HepG2 (cell line): ENCODE measurements at regions not wholly inside any gene's neighbourhood (a gene's known extent, or its start where the extent isn't known, plus 50 kb on each side); places are given as distances from the start of the nearest gene placed in this dataset.

Experiments
- ATAC-seq: fragments of 200-7000 bp; cut with Tn5 transposase; 3 replicates; pipeline ENCODE4 v1.9.1; 2020; ENCODE audit warnings: mild to moderate bottlenecking, moderate library complexity
- BruUV-seq: library from RNA; stranded (reverse); fragments of 400-500 nt; replicated peaks from 2 replicates; lab custom pipeline; 2021; lab: Mats Ljungman, UMichigan
- CTCF ChIA-PET: fragments of 300-600 bp; formaldehyde crosslinking; extraction: SDS; loops from one replicate; lab custom pipeline; 2021; ENCODE audit warnings: low total read pairs, inconsistent platforms, low intra/inter-chr PET ratio; lab: Yijun Ruan, JAX
- POLR2A ChIA-PET: fragments of 350-600 bp; sonication (Branson Sonifier 250); formaldehyde crosslinking; loops from one replicate; lab custom pipeline; 2020; ENCODE audit warnings: antibody characterized with exemption, inconsistent platforms; lab: Yijun Ruan, JAX
- DNase-seq: peaks from one replicate; pipeline ENCODE4 v3.0.0-alpha.2; 2015; ENCODE audit warnings: low spot score
- FAIRE-seq: peaks from 3 replicates; lab custom pipeline; 2011; peaks lifted over from hg19 to GRCh38; lab: Jason Lieb, UNC
- H2AFZ ChIP-seq: one replicate; pipeline ENCODE4 v1.6.1; 2011; ENCODE audit warnings: low read length, inconsistent platforms
- H3K27ac ChIP-seq: fragments of 300-600 bp; 3 replicates; pipeline ENCODE4 v1.8.0; 2011; ENCODE audit warnings: mixed run types, mild to moderate bottlenecking, mixed read lengths, low read length, inconsistent platforms; ENCODE audit not compliant: insufficient read depth; ENCODE audit errors: extremely low read length
- H3K27me3 ChIP-seq, 2 experiments: fragments of 200-600 bp in 1 of 2; 2 replicates in 1 of 2; 3 replicates in 1 of 2; pipeline versions ENCODE4 v1.6.0 to v1.8.0; 2011; ENCODE audit warnings: low read length in 2 of 2, mild to moderate bottlenecking in 2 of 2, moderate library complexity in 2 of 2, inconsistent platforms in 1 of 2; ENCODE audit not compliant: insufficient read depth in 2 of 2, control insufficient read depth in 1 of 2
- H3K36me3 ChIP-seq, 2 experiments: fragments of 200-600 bp in 1 of 2; replicated peaks in 1 of 2; 2 replicates in 1 of 2; 3 replicates in 1 of 2; pipeline versions ENCODE4 v1.5.1 to v1.8.0; 2011; ENCODE audit warnings: low read length in 2 of 2, inconsistent platforms in 1 of 2; ENCODE audit not compliant: insufficient read depth in 2 of 2, control insufficient read depth in 1 of 2
- H3K4me1 ChIP-seq: 2 replicates; pipeline ENCODE4 v1.5.1; 2012; ENCODE audit warnings: low read length, inconsistent platforms; ENCODE audit not compliant: insufficient read depth
- H3K4me2 ChIP-seq: 2 replicates; pipeline ENCODE4 v1.6.0; 2011; ENCODE audit warnings: low read depth, low read length, inconsistent platforms
- H3K4me3 ChIP-seq, 3 experiments: fragments of 200-600 bp in 1 of 3; sonication (generic), shearing (Covaris generic) in 1 of 3; replicated peaks in 1 of 3; 2 replicates each; pipeline ENCODE4 v1.5.1; 2011 to 2016; ENCODE audit warnings: low read length in 3 of 3, inconsistent platforms in 2 of 3, low read depth in 2 of 3, mild to moderate bottlenecking in 2 of 3, control low read depth in 1 of 3, mixed read lengths in 1 of 3; ENCODE audit not compliant: insufficient read depth in 1 of 3
- H3K79me2 ChIP-seq: one replicate; pipeline ENCODE4 v1.6.1; 2011; ENCODE audit warnings: low read length, inconsistent platforms; ENCODE audit not compliant: insufficient read depth
- H3K9ac ChIP-seq: 2 replicates; pipeline ENCODE4 v1.6.0; 2011; ENCODE audit warnings: mild to moderate bottlenecking, low read depth, low read length, inconsistent platforms; ENCODE audit not compliant: insufficient read depth
- H3K9me3 ChIP-seq: 2 replicates; pipeline ENCODE4 v1.5.1; 2012; ENCODE audit warnings: mild to moderate bottlenecking, low read length
- H4K20me1 ChIP-seq: 2 replicates; pipeline ENCODE4 v1.6.0; 2011; ENCODE audit warnings: inconsistent platforms, mild to moderate bottlenecking, low read length, moderate library complexity; ENCODE audit not compliant: insufficient read depth
- ISL2 ChIP-seq: sonication (generic); formaldehyde crosslinking; IDR thresholded peaks from 2 replicates; pipeline ENCODE4 v1.5.0; 2020; ENCODE audit warnings: missing genetic modification reagents
- NFE2L2 ChIP-seq: fragments of 150-350 bp; IDR thresholded peaks from 2 replicates; pipeline ENCODE4 v1.6.1; 2014; ENCODE audit warnings: low read length
- NR3C1 ChIP-seq: sonication (generic); formaldehyde crosslinking; IDR thresholded peaks from 2 replicates; pipeline ENCODE4 v1.4.0; 2020; ENCODE audit warnings: missing genetic modification reagents
- ONECUT2 ChIP-seq: sonication (generic); formaldehyde crosslinking; IDR thresholded peaks from 2 replicates; pipeline ENCODE4 v1.4.0; 2020; ENCODE audit warnings: missing genetic modification reagents
- SCMH1 ChIP-seq: sonication (generic); formaldehyde crosslinking; IDR thresholded peaks from 2 replicates; pipeline ENCODE4 v1.9.0; 2021; ENCODE audit warnings: missing genetic modification reagents, mild to moderate bottlenecking, borderline replicate concordance
- STAT5B ChIP-seq: sonication (generic); formaldehyde crosslinking; IDR thresholded peaks from 2 replicates; pipeline ENCODE4 v1.4.0; 2020; ENCODE audit warnings: missing genetic modification reagents
- TRIM22 ChIP-seq: fragments of 450-650 bp; IDR thresholded peaks from 2 replicates; pipeline ENCODE4 v1.6.1; 2017
- ZFP36 ChIP-seq: fragments of 150-350 bp; IDR thresholded peaks from 2 replicates; pipeline ENCODE4 v1.6.1; 2018; ENCODE audit warnings: borderline replicate concordance, low read length, low read depth; ENCODE audit not compliant: partially characterized antibody
- ZNF230 ChIP-seq: sonication (generic); formaldehyde crosslinking; IDR thresholded peaks from 2 replicates; pipeline ENCODE4 v1.4.0; 2020; ENCODE audit warnings: mild to moderate bottlenecking, missing genetic modification reagents
- ZNF451 ChIP-seq: sonication (generic); formaldehyde crosslinking; IDR thresholded peaks from 2 replicates; pipeline ENCODE4 v1.5.0; 2020; ENCODE audit warnings: mild to moderate bottlenecking, missing genetic modification reagents
- ZNF512 ChIP-seq: sonication (generic); formaldehyde crosslinking; IDR thresholded peaks from 2 replicates; pipeline ENCODE4 v1.4.0; 2020; ENCODE audit warnings: mild to moderate bottlenecking, missing genetic modification reagents
- ZNF558 ChIP-seq: sonication (generic); formaldehyde crosslinking; IDR thresholded peaks from 2 replicates; pipeline ENCODE4 v1.9.0; 2022; ENCODE audit warnings: mild to moderate bottlenecking, missing genetic modification reagents, borderline replicate concordance
- ZSCAN5A ChIP-seq: sonication (generic); formaldehyde crosslinking; IDR thresholded peaks from 2 replicates; pipeline ENCODE4 v1.8.0; 2022; ENCODE audit warnings: mild to moderate bottlenecking, missing genetic modification reagents, borderline replicate concordance
- WGBS: methylation state at CpG from one replicate; pipeline ENCODE4 v1.1.6; 2017; ENCODE audit warnings: low lambda C conversion rate; 5-methylcytosine and 5-hydroxymethylcytosine counted together
- in situ Hi-C: cut with HindIII; loops from 2 replicates; pipeline ENCODE4 v1.10.0; 2017; ENCODE audit warnings: low pct_unique_long_range_greater_than_20kb; ENCODE audit not compliant: extremely low pct_ligation_motif_present
- intact Hi-C: fragments of 100-400 bp; cut with micrococcal nuclease; formaldehyde crosslinking; loops from one replicate; pipeline ENCODE4 v1.10.0; 2022; ENCODE audit not compliant: unreplicated experiment

GRCh38 chrX:5683996-5684395, 544.7 kb downstream of the NLGN4X start:
- no peak for FAIRE-seq
- H3K36me3 ChIP-seq: no peaks in the 10 kb centered on the region
- 0% methylated on average over 2 of the region's 2 CpGs for WGBS
- H3K79me2 ChIP-seq: no peaks in the 10 kb centered on the region
- no peak for TF ChIP-seq ZNF230 (CRISPR knock-in tag)
- TF ChIP-seq SCMH1 (CRISPR knock-in tag): no peak
- TF ChIP-seq ISL2 (CRISPR knock-in tag): no peak
- TF ChIP-seq ZNF451 (CRISPR knock-in tag): no peak
- no peak for TF ChIP-seq ZFP36
- TF ChIP-seq ZSCAN5A: no peak
- TF ChIP-seq ZNF512 (CRISPR knock-in tag): no peak
- TF ChIP-seq STAT5B: no peak
- TF ChIP-seq ZNF558 (CRISPR knock-in tag): no peak
- TF ChIP-seq NFE2L2: no peak
- TF ChIP-seq TRIM22: no peak
- no peak for TF ChIP-seq NR3C1
- no peak for TF ChIP-seq ONECUT2 (CRISPR knock-in tag)
- TF ChIP-seq, all 625 proteins: peak for 0
- Histone ChIP-seq H3K4me2 (no peak overlapping the region), H2AFZ (no peak overlapping the region), H3K9me3 (peaks cover 7% of the 10 kb centered on the region), H3K27ac (no peak overlapping the region), H4K20me1 (no peaks in the 10 kb centered on the region), H3K27me3 (no peaks in the 10 kb centered on the region), H3K4me1 (no peaks in the 10 kb centered on the region), H3K9ac (no peak overlapping the region), H3K4me3 (no peak overlapping the region)
- no TSS peak for BruUV-seq
- in situ Hi-C loops (no loop called here), intact Hi-C loops (no loop called here)
- ChIA-PET POLR2A (no interaction called here), CTCF (no interaction called here)
- ATAC-seq (no peak), DNase-seq (no peak)
